Skeletal muscle satellite cell (primary cell): ENCODE measurements at regions not wholly inside any gene's neighbourhood (a gene's known extent, or its start where the extent isn't known, plus 50 kb on each side); places are given as distances from the start of the nearest gene placed in this dataset.

Experiments used
- H3K27me3 ChIP-seq: 2 replicates; pipeline ENCODE4 v1.7.0; 2013; ENCODE audit warnings: low read length; ENCODE audit not compliant: control insufficient read depth, insufficient read depth
- H3K36me3 ChIP-seq: 2 replicates; pipeline ENCODE4 v1.7.0; 2013; ENCODE audit warnings: mild to moderate bottlenecking, control low read depth, low read length; ENCODE audit not compliant: insufficient read depth
- H3K4me1 ChIP-seq: 2 replicates; pipeline ENCODE4 v1.7.0; 2013; ENCODE audit warnings: low read length; ENCODE audit not compliant: control insufficient read depth, insufficient read depth
- H3K4me2 ChIP-seq: 2 replicates; pipeline ENCODE4 v1.7.0; 2013; ENCODE audit warnings: mild to moderate bottlenecking, low read length
- H3K4me3 ChIP-seq: 2 replicates; pipeline ENCODE4 v1.7.0; 2013; ENCODE audit warnings: low read length
- H3K9ac ChIP-seq: 2 replicates; pipeline ENCODE4 v1.7.0; 2013; ENCODE audit warnings: mild to moderate bottlenecking, low read depth, low read length, moderate library complexity
- H3K9me3 ChIP-seq: replicated peaks from 2 replicates; pipeline ENCODE4 v1.7.0; 2013; ENCODE audit warnings: mild to moderate bottlenecking, control low read depth, low read length

- no peaks in the 10 kb centered on the region for H3K9me3 ChIP-seq
- no peak overlapping the region for H3K9ac ChIP-seq
- H3K4me2 ChIP-seq = no peak overlapping the region
- H3K27me3 ChIP-seq = peaks cover 11% of the 10 kb centered on the region
- no peak overlapping the region for H3K4me3 ChIP-seq
- no peaks in the 10 kb centered on the region for H3K4me1 ChIP-seq
- no peaks in the 10 kb centered on the region for H3K36me3 ChIP-seq
Observed at GRCh38 chr1:229058729-229059128, 212.2 kb upstream of the RAB4A start.

GRCh38 chr1:229059671-229060539 is 211.0 kb upstream of the RAB4A start:
- H3K4me2 ChIP-seq = no peak overlapping the region
- H3K4me3 ChIP-seq = no peak overlapping the region
- no peaks in the 10 kb centered on the region for H3K4me1 ChIP-seq
- H3K36me3 ChIP-seq = no peaks in the 10 kb centered on the region
- no peaks in the 10 kb centered on the region for H3K9me3 ChIP-seq
- peaks cover 11% of the 10 kb centered on the region for H3K27me3 ChIP-seq
- H3K9ac ChIP-seq = no peak overlapping the region

GRCh38 chr1:229062135-229062534 is 208.8 kb upstream of the RAB4A start:
- Histone ChIP-seq H3K27me3 (peaks cover 16% of the 10 kb centered on the region), H3K36me3 (no peaks in the 10 kb centered on the region), H3K9me3 (no peaks in the 10 kb centered on the region), H3K9ac (no peak overlapping the region), H3K4me3 (no peak overlapping the region), H3K4me2 (no peak overlapping the region), H3K4me1 (no peaks in the 10 kb centered on the region)

DNA sequence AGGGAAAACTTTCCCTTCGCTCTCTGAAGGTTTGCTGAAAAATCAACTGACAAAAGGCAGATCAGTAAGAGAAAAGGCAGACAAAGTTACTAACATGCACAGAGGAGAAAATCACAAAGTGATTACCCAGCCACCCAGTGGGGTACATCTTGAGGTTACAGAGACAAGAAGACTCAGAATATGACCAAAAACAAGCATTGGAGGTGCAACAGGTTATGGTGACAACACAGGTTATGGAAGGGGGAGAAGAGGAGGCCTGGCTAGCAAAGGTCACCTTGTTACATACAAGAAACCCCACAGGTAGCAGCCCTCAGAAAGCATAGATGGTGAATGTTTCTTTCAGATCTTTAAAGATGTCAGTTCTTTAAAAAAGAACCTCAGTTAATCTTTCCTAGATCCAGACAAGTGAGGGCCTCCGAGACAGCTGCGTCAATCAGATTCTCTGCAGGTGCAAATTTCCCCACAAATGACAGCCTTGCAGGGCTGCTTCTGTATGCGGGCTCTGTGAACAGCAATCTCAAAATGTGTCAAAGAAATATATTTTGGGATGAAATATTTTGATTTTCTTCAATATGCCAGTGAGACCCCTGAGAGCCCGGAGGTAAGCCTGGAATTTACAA is 207.6 kb upstream of the RAB4A start:
- no peak overlapping the region for H3K4me2 ChIP-seq
- H3K9me3 ChIP-seq = no peaks in the 10 kb centered on the region
- H3K9ac ChIP-seq = no peak overlapping the region
- H3K36me3 ChIP-seq = no peaks in the 10 kb centered on the region
- H3K27me3 ChIP-seq = peaks cover 16% of the 10 kb centered on the region
- no peak overlapping the region for H3K4me3 ChIP-seq
- H3K4me1 ChIP-seq = no peaks in the 10 kb centered on the region

- Histone ChIP-seq H3K4me3 (no peak overlapping the region), H3K36me3 (no peaks in the 10 kb centered on the region), H3K4me1 (no peaks in the 10 kb centered on the region), H3K9me3 (no peaks in the 10 kb centered on the region), H3K9ac (no peak overlapping the region), H3K27me3 (peaks cover 16% of the 10 kb centered on the region), H3K4me2 (no peak overlapping the region)
Observed at GRCh38 chr1:229064320-229065168, 206.4 kb upstream of the RAB4A start.

- Histone ChIP-seq H3K4me3 (no peak overlapping the region), H3K4me2 (no peak overlapping the region), H3K9ac (no peak overlapping the region), H3K27me3 (peaks cover 16% of the 10 kb centered on the region), H3K9me3 (no peaks in the 10 kb centered on the region), H3K4me1 (no peaks in the 10 kb centered on the region), H3K36me3 (no peaks in the 10 kb centered on the region)
Observed at GRCh38 chr1:229065613-229066012, 205.3 kb upstream of the RAB4A start.

DNA sequence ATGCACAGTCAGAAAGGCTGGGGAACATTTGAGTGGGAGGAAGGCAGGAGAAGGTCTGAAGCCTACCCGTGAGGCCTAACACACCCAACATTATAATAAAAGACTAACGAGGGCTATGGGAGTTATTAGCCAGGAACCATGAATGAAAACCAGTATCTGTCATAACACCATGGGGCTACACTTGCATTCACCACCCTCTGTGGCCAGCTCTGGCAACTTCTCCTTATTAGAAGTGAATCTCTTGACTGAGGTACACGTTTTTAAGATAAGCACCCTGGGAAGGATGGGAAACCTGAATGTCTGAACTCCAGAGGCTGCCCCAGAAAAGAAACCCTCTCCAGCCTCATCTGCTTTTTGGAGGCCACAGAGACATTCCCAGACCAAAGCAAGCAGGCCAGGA is 204.3 kb upstream of the RAB4A start:
- Histone ChIP-seq H3K9ac (no peak overlapping the region), H3K36me3 (no peaks in the 10 kb centered on the region), H3K4me3 (no peak overlapping the region), H3K4me2 (no peak overlapping the region), H3K27me3 (peaks cover 16% of the 10 kb centered on the region), H3K9me3 (no peaks in the 10 kb centered on the region), H3K4me1 (no peaks in the 10 kb centered on the region)

DNA sequence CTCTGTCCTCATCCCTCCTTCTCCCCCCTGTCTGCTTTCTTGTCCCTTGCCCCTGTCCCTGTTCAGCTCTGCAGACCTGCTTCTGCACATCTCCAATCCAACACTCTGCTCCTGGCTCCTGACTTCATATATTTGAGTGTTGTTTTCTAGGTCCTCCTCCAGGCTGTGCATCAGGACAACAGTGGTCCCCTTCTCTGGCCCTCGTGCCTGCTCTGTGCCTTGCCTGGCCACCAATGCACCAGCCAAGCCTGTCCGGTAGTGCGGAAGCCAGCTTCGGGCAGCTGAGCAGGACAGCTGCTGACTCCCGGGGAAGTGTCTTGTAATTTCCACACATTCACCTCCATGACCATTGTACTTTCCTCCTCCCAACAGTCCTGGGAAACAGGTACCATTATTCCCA is 203.4 kb upstream of the RAB4A start:
- Histone ChIP-seq H3K9ac (no peak overlapping the region), H3K4me2 (no peak overlapping the region), H3K9me3 (no peaks in the 10 kb centered on the region), H3K4me3 (no peak overlapping the region), H3K27me3 (peaks cover 9% of the 10 kb centered on the region), H3K4me1 (no peaks in the 10 kb centered on the region), H3K36me3 (no peaks in the 10 kb centered on the region)

DNA sequence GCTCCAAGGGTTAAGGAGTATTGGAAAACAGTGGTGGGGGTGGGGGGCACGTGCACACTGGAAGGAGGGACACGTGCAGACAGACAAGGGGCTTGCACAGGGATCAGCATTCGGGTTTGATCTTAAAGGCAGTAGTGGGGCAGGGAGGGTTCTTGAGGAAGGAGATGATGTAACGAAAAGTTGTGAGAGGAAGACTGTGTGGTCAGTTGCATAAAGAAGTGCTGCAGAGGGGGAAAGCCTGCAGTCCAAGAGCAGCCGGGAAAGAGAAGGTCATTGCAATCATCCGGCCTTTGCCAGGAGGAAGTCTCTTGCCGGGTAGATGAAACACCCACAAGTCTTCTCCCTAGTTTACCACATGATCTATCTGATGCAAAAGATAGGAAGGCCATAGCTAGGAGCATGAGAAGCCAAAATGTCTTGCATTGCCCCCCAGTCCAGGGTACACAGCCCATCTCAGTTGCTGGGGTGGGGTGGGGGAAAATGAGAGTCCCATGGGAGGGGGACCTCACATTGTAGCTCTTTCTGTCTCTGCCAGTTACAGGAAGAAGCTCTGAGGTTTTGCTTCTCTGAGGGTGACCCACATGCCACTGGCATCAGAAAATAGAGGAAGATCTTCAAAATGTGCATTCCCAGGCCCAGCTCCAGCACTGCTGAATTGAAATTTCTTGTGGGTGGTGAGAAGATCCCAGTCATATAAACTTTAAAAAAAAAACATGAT is 202.5 kb upstream of the RAB4A start:
- H3K9me3 ChIP-seq = no peaks in the 10 kb centered on the region
- no peaks in the 10 kb centered on the region for H3K4me1 ChIP-seq
- H3K36me3 ChIP-seq = no peaks in the 10 kb centered on the region
- no peak overlapping the region for H3K4me2 ChIP-seq
- peaks cover 5% of the 10 kb centered on the region for H3K27me3 ChIP-seq
- no peak overlapping the region for H3K9ac ChIP-seq
- no peak overlapping the region for H3K4me3 ChIP-seq

- Histone ChIP-seq H3K36me3 (no peaks in the 10 kb centered on the region), H3K27me3 (peaks cover 5% of the 10 kb centered on the region), H3K9me3 (no peaks in the 10 kb centered on the region), H3K4me1 (no peaks in the 10 kb centered on the region), H3K9ac (no peak overlapping the region), H3K4me2 (no peak overlapping the region), H3K4me3 (no peak overlapping the region)
Observed at GRCh38 chr1:229069176-229069575, 201.7 kb upstream of the RAB4A start.

GRCh38 chr1:229070168-229070567 is 200.7 kb upstream of the RAB4A start:
- Histone ChIP-seq H3K9me3 (no peaks in the 10 kb centered on the region), H3K4me2 (no peak overlapping the region), H3K36me3 (no peaks in the 10 kb centered on the region), H3K9ac (no peak overlapping the region), H3K27me3 (peaks cover 5% of the 10 kb centered on the region), H3K4me3 (no peak overlapping the region), H3K4me1 (no peaks in the 10 kb centered on the region)
